ENCODE measurements at regions not wholly inside any gene's neighbourhood (a gene's known extent, or its start where the extent isn't known, plus 50 kb on each side); places are given as distances from the start of the nearest gene placed in this dataset.

DNA sequence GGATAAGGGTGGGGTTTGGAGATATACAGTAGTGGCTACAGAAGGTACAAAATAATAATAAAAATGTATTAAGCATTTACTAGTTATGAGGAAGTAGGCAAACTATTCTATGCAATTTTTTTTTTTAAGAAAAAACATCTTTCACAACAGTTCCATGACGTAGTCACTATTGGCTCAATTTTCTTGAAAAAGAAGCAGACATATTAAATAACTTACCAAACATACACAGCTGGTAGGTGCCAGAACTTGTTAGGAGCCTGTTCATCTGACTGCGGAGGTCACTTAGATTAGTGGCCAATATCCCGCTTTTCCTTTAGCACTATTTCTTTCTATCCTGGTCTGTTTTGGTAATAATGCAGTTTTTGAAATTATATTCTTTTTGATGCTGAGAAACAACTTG lies 593.5 kb downstream of the KCTD12 start:
- no peaks in the 10 kb centered on the region for H3K4me1 ChIP-seq (ENCODE audit: control insufficient read depth in 4 of 4, insufficient read depth in 4 of 4, low read length in 3 of 4)
- H3K36me3 ChIP-seq (ENCODE audit: control insufficient read depth in 4 of 4, insufficient read depth in 3 of 4, low read depth in 1 of 4, low read length in 3 of 4), result no peaks in the 10 kb centered on the region
- no peaks in the 10 kb centered on the region for H3K27me3 ChIP-seq (ENCODE audit: control insufficient read depth in 4 of 4, insufficient read depth in 4 of 4, low read length in 3 of 4)
- H3K27ac ChIP-seq (ENCODE audit: low read depth in 1 of 2, low read length in 2 of 2), result no peak overlapping the region
- no peak for DNase-seq (ENCODE audit: low spot score)
- no peak overlapping the region for H3K4me3 ChIP-seq (ENCODE audit: low read depth in 1 of 3, low read length in 3 of 3)
- no peaks in the 10 kb centered on the region for H3K9me3 ChIP-seq (ENCODE audit: control insufficient read depth in 4 of 4, low read length in 3 of 4)
- TF ChIP-seq, protein P1, sequence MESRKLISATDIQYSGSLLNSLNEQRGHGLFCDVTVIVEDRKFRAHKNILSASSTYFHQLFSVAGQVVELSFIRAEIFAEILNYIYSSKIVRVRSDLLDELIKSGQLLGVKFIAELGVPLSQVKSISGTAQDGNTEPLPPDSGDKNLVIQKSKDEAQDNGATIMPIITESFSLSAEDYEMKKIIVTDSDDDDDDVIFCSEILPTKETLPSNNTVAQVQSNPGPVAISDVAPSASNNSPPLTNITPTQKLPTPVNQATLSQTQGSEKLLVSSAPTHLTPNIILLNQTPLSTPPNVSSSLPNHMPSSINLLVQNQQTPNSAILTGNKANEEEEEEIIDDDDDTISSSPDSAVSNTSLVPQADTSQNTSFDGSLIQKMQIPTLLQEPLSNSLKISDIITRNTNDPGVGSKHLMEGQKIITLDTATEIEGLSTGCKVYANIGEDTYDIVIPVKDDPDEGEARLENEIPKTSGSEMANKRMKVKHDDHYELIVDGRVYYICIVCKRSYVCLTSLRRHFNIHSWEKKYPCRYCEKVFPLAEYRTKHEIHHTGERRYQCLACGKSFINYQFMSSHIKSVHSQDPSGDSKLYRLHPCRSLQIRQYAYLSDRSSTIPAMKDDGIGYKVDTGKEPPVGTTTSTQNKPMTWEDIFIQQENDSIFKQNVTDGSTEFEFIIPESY (IDR thresholded peaks at IDR 0.05), result no peak
- TF ChIP-seq HNF4A (conservative IDR thresholded peaks at IDR 0.05) (no peak), RXRA (IDR thresholded peaks at IDR 0.05) (no peak), HNF4G (IDR thresholded peaks at IDR 0.05) (no peak), RAD21 (IDR thresholded peaks at IDR 0.05) (no peak), JUND (IDR thresholded peaks at IDR 0.05) (no peak), ATF3 (IDR thresholded peaks at IDR 0.05) (no peak), NR2F2 (IDR thresholded peaks at IDR 0.05) (no peak), FOXA1 (IDR thresholded peaks at IDR 0.05) (no peak), CTCF (IDR thresholded peaks at IDR 0.05; ENCODE audit: low read depth, low read length, missing input control) (no peak), REST (IDR thresholded peaks at IDR 0.05) (no peak), EGR1 (IDR thresholded peaks at IDR 0.05; ENCODE audit: low read depth in 2 of 2) (no peak), GABPA (IDR thresholded peaks at IDR 0.05 in 1 of 2, conservative IDR thresholded peaks at IDR 0.05 in 1 of 2) (no peak), TAF1 (conservative IDR thresholded peaks at IDR 0.05) (no peak), SP1 (IDR thresholded peaks at IDR 0.05) (no peak), YY1 (IDR thresholded peaks at IDR 0.05) (no peak), FOXA2 (IDR thresholded peaks at IDR 0.05) (no peak)
- TF ChIP-seq, protein P2, sequence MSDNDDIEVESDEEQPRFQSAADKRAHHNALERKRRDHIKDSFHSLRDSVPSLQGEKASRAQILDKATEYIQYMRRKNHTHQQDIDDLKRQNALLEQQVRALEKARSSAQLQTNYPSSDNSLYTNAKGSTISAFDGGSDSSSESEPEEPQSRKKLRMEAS (IDR thresholded peaks at IDR 0.05), result no peak
- H3K9ac ChIP-seq (ENCODE audit: low read depth in 1 of 2, low read length in 2 of 2), result no peak overlapping the region
- WGBS, result 87% methylated on average over 3 of the region's 3 CpGs

All from liver (tissue), 8 donors.